Loucy (cell line): ENCODE measurements at regions not wholly inside any gene's neighbourhood (a gene's known extent, or its start where the extent isn't known, plus 50 kb on each side); places are given as distances from the start of the nearest gene placed in this dataset.

Source experiments
- H2AFZ ChIP-seq: fragments of 200-600 bp; sonication (generic); 2 replicates; pipeline ENCODE4 v1.6.0; 2016; ENCODE audit warnings: antibody characterized with exemption, mild to moderate bottlenecking, low read length, moderate library complexity
- H3F3A ChIP-seq: fragments of 200-600 bp; 2 replicates; pipeline ENCODE4 v1.6.0; 2016; ENCODE audit warnings: antibody characterized with exemption, low read depth, mild to moderate bottlenecking
- H3K27me3 ChIP-seq: fragments of 200-600 bp; sonication (generic); 2 replicates; pipeline ENCODE4 v1.6.1; 2014; ENCODE audit warnings: low read length, mild to moderate bottlenecking; ENCODE audit not compliant: insufficient read depth, poor library complexity, severe bottlenecking
- H3K36me3 ChIP-seq: fragments of 200-600 bp; sonication (generic); 2 replicates; pipeline ENCODE4 v1.6.1; 2016; ENCODE audit warnings: low read length; ENCODE audit not compliant: insufficient read depth
- H3K4me1 ChIP-seq: fragments of 200-600 bp; sonication (generic); 2 replicates; pipeline ENCODE4 v1.5.1; 2014; ENCODE audit warnings: low read length, mild to moderate bottlenecking; ENCODE audit not compliant: insufficient read depth, poor library complexity, severe bottlenecking
- H3K4me2 ChIP-seq: fragments of 200-600 bp; sonication (generic); 2 replicates; pipeline ENCODE4 v1.6.0; 2014; ENCODE audit warnings: antibody characterized with exemption, low read length, low read depth, mild to moderate bottlenecking; ENCODE audit not compliant: poor library complexity, severe bottlenecking
- H3K4me3 ChIP-seq: fragments of 200-600 bp; sonication (generic); 2 replicates; pipeline ENCODE4 v1.5.1; 2014; ENCODE audit warnings: low read length, mild to moderate bottlenecking, mixed read lengths; ENCODE audit not compliant: poor library complexity, severe bottlenecking
- H3K79me2 ChIP-seq: fragments of 200-600 bp; sonication (generic); 2 replicates; pipeline ENCODE4 v1.6.1; 2014; ENCODE audit warnings: low read length; ENCODE audit not compliant: insufficient read depth
- H3K9ac ChIP-seq: fragments of 200-600 bp; sonication (generic); 2 replicates; pipeline ENCODE4 v1.6.0; 2014; ENCODE audit warnings: mild to moderate bottlenecking, low read depth, low read length, moderate library complexity; ENCODE audit not compliant: poor library complexity, severe bottlenecking
- H3K9me2 ChIP-seq: fragments of 200-600 bp; sonication (generic); replicated peaks from 2 replicates; pipeline ENCODE4 v1.6.1; 2016; ENCODE audit warnings: low read depth, low read length, mixed read lengths
- H3K9me3 ChIP-seq: fragments of 200-600 bp; sonication (generic); 2 replicates; pipeline ENCODE4 v1.6.1; 2014; ENCODE audit warnings: mild to moderate bottlenecking, antibody characterized with exemption, low read length, low read depth; ENCODE audit not compliant: insufficient read depth
- H4K20me1 ChIP-seq: fragments of 200-600 bp; sonication (generic); 2 replicates; pipeline ENCODE4 v1.6.0; 2014; ENCODE audit warnings: antibody characterized with exemption, low read length, mild to moderate bottlenecking; ENCODE audit not compliant: insufficient read depth, poor library complexity, severe bottlenecking
- EZH2phosphoT487 ChIP-seq: fragments of 200-600 bp; IDR thresholded peaks from 2 replicates; pipeline ENCODE4 v1.6.1; 2018; ENCODE audit warnings: antibody characterized with exemption, mild to moderate bottlenecking, moderate library complexity, borderline replicate concordance
- TF ChIP-seq, protein P1 (sequence below): fragments of 200-600 bp; sonication (generic); conservative IDR thresholded peaks from 2 replicates; pipeline ENCODE4 v1.5.1; 2014; ENCODE audit warnings: mild to moderate bottlenecking, antibody characterized with exemption, low read length

DNA sequence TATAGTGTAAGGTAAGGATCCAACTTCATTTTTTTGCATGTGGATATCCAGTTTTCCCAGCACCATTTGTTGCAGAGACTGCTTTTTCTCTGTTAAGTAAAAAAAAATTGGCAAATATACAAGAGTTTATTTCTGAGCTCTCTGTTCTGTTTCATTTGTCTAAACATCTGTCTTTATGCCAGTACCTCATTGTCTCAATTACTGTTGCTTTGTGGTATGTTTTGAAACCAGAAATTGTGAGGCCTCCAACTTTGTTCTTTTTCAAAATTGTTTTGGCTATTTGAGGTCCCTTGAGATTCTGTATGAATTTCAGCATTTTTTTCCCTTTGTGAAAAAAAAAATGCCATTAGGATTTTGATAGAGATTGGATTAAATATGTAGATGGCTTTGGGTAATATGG lies 150.5 kb downstream of the MINAR1 start:
- no peak overlapping the region for H3K4me2 ChIP-seq
- H3K9ac ChIP-seq: no peak overlapping the region
- H3K27me3 ChIP-seq: no peaks in the 10 kb centered on the region
- H3K4me1 ChIP-seq: no peaks in the 10 kb centered on the region
- no peaks in the 10 kb centered on the region for H3K36me3 ChIP-seq
- H3F3A ChIP-seq: no peaks in the 10 kb centered on the region
- H2AFZ ChIP-seq: no peak overlapping the region
- H3K79me2 ChIP-seq: no peaks in the 10 kb centered on the region
- H4K20me1 ChIP-seq: no peaks in the 10 kb centered on the region
- TF ChIP-seq, protein P1, sequence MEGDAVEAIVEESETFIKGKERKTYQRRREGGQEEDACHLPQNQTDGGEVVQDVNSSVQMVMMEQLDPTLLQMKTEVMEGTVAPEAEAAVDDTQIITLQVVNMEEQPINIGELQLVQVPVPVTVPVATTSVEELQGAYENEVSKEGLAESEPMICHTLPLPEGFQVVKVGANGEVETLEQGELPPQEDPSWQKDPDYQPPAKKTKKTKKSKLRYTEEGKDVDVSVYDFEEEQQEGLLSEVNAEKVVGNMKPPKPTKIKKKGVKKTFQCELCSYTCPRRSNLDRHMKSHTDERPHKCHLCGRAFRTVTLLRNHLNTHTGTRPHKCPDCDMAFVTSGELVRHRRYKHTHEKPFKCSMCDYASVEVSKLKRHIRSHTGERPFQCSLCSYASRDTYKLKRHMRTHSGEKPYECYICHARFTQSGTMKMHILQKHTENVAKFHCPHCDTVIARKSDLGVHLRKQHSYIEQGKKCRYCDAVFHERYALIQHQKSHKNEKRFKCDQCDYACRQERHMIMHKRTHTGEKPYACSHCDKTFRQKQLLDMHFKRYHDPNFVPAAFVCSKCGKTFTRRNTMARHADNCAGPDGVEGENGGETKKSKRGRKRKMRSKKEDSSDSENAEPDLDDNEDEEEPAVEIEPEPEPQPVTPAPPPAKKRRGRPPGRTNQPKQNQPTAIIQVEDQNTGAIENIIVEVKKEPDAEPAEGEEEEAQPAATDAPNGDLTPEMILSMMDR: no peak
- no peak for TF ChIP-seq EZH2phosphoT487
- no peak overlapping the region for H3K4me3 ChIP-seq
- H3K9me2 ChIP-seq: no peaks in the 10 kb centered on the region
- no peaks in the 10 kb centered on the region for H3K9me3 ChIP-seq

DNA sequence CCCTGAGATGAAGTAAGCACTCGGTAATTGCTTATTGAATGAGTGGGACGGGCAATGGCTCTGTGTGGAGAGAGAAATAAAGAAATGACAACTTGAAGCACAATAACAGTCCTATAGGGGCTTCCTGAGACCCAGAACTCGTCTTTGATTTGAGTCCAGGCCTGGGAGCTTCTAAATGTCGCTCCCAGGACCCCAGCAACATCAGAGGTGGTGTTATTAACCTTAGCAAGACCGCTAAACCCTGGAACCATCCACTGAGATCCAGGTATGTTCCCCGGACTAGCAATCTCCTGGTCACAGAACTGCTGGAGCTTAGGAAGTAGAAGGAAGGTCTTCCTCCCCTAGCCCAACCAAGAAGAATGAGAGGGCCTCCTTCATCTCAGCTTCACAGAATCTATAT lies 160.0 kb downstream of the MINAR1 start:
- no peak overlapping the region for H2AFZ ChIP-seq
- no peaks in the 10 kb centered on the region for H3K27me3 ChIP-seq

GRCh38 chr15:79593119-79593869 lies 161.2 kb downstream of the MINAR1 start:
- no peak overlapping the region for H3K4me3 ChIP-seq
- no peaks in the 10 kb centered on the region for H4K20me1 ChIP-seq
- no peak overlapping the region for H3K4me2 ChIP-seq
- TF ChIP-seq EZH2phosphoT487: no peak
- TF ChIP-seq, protein P1: peak; percentile 41
- no peaks in the 10 kb centered on the region for H3K27me3 ChIP-seq
- no peaks in the 10 kb centered on the region; the same call in 1 of the 2 replicates for H3K9me2 ChIP-seq
- H3K4me1 ChIP-seq: no peaks in the 10 kb centered on the region
- no peaks in the 10 kb centered on the region for H3K36me3 ChIP-seq
- H2AFZ ChIP-seq: no peak overlapping the region
- H3K79me2 ChIP-seq: no peaks in the 10 kb centered on the region
- H3K9ac ChIP-seq: no peak overlapping the region
- no peaks in the 10 kb centered on the region for H3K9me3 ChIP-seq
- H3F3A ChIP-seq: no peaks in the 10 kb centered on the region

More for the DNA sequence above, 160.0 kb downstream of the MINAR1 start:
- no peaks in the 10 kb centered on the region for H4K20me1 ChIP-seq
- no peaks in the 10 kb centered on the region for H3F3A ChIP-seq
- no peaks in the 10 kb centered on the region for H3K36me3 ChIP-seq
- H3K9me3 ChIP-seq: no peaks in the 10 kb centered on the region
- H3K79me2 ChIP-seq: no peaks in the 10 kb centered on the region
- no peak overlapping the region for H3K9ac ChIP-seq
- no peaks in the 10 kb centered on the region; the same call in 1 of the 2 replicates for H3K9me2 ChIP-seq
- H3K4me1 ChIP-seq: no peaks in the 10 kb centered on the region
- no peak for TF ChIP-seq EZH2phosphoT487
- no peak overlapping the region for H3K4me3 ChIP-seq
- H3K4me2 ChIP-seq: no peak overlapping the region

DNA sequence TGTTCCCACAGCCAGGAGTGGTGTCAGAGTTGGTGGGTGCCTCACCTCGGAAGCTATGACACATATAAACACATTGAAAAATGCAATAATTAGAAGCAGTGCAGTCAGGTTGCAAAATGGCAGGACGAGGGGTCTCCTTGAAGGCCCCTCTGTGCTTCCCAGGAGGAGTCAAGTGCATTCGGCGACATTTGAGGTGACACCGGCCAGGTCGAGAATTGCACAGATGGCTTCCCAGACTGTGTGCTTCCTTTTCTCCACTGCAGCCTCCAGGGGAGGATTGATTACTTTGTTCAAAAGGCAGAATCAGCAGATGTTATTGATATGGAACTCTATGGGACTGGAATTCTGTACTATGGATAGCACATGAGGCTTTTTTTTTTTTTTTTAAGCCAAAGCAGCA lies 163.2 kb downstream of the MINAR1 start:
- TF ChIP-seq, protein P1: no peak
- no peak for TF ChIP-seq EZH2phosphoT487
- peak overlapping the region; percentile 37; the same call in 1 of the 2 replicates for H2AFZ ChIP-seq

More for the DNA sequence above, 163.2 kb downstream of the MINAR1 start:
- H3F3A ChIP-seq: no peaks in the 10 kb centered on the region
- no peaks in the 10 kb centered on the region for H3K27me3 ChIP-seq
- H3K9me3 ChIP-seq: no peaks in the 10 kb centered on the region
- H3K9ac ChIP-seq: no peak overlapping the region
- H3K4me2 ChIP-seq: no peak overlapping the region
- H3K36me3 ChIP-seq: no peaks in the 10 kb centered on the region
- H3K79me2 ChIP-seq: no peaks in the 10 kb centered on the region
- no peaks in the 10 kb centered on the region for H3K9me2 ChIP-seq
- H4K20me1 ChIP-seq: no peaks in the 10 kb centered on the region
- no peak overlapping the region for H3K4me3 ChIP-seq
- H3K4me1 ChIP-seq: no peaks in the 10 kb centered on the region
